ENCODE measurements at regions not wholly inside any gene's neighbourhood (a gene's known extent, or its start where the extent isn't known, plus 50 kb on each side); places are given as distances from the start of the nearest gene placed in this dataset.
"Not testable (repeated sequence)": the region's sequence is repeated elsewhere in the genome, so short reads cannot be mapped to it uniquely, and the experiment has no call there.

DNA sequence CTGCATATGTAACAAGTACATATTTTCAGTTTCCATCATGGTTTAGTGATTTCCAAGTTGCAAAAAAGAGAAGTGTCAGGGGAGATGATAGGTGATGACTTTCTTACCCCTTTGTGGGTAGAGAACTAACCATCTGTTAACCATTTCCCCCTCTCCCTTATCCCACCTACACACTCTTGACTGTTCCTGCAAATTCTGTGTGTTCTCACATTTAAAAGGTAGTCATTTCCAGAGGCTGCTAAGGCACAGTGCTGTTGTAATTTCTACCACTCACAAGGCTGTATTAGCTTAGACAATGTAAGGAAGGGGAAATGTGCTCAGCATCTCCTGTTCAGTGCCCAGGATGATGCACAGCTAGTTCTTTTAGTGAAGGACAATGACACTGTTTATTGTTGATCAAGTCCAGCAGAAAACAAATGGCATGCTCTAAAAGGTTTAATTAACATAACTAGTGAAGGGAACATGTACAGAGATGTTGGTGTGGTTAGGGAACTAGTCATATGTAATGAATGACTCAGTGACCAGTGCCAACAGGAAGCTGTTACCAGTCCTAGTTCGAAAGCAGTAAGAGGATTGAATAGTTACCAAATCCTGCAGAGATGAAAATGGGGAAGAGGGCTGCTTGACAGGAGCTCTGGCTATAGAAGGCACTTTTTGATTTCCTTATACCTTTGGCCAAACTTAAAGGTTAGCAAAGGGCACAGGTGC lies 165.1 kb downstream of the PLK2 start:
- no peak for DNase-seq

DNA sequence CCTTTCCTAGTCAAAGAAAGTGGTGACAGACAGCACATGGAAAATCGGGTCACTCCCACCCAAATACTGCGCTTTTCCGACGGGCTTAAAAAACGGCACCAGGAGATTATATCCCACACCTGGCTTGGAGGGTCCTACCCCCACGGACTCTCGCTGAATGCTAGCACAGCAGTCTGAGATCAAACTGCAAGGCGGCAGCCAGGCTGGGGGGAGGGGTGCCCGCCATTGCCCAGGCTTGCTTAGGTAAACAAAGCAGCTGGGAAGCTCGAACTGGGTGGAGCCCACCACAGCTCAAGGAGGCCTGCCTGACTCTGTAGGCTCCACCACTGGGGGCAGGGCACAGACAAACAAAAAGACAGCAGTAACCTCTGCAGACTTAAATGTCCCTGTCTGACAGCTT lies 171.6 kb downstream of the PLK2 start:
- not testable (repeated sequence) for DNase-seq

DNA sequence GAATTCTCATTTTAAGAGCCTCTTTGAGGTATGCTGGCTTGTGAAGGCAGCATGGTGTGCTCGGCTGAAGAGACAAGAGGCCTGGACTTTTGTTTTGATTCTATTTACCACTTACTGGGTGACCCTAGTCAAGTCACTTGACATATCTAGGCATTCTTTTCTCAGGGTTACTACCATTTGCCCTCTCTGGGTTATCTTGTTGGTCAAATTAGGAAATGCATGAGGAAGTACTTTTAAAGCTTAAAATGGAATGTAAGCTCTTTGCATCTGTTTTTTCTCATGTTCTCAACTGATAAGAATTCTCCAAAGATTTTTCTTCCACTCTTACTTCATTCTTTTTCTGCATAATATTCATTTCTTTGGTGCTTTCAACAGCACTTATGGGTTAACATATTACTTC lies 173.1 kb downstream of the PLK2 start:
- DNase-seq, result no peak

DNA sequence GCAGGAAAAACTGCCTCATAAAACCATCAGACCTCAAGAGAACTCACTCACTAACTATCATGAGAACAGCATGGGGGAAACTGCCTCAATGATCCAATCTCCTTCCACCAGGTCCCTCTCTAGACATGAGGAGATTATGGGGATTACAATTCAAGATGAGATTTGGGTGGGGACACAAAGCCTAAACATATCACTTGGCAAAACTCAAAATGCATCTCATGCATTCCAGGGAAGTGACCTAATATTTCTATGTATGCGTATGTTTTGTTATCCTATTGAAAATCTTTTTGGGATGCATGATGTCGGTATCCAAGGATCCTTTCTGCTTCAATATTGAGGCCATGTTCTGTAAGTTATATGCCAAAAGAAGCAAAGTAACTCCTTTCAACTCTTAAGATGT lies 174.0 kb downstream of the PLK2 start:
- no peak for DNase-seq

DNA sequence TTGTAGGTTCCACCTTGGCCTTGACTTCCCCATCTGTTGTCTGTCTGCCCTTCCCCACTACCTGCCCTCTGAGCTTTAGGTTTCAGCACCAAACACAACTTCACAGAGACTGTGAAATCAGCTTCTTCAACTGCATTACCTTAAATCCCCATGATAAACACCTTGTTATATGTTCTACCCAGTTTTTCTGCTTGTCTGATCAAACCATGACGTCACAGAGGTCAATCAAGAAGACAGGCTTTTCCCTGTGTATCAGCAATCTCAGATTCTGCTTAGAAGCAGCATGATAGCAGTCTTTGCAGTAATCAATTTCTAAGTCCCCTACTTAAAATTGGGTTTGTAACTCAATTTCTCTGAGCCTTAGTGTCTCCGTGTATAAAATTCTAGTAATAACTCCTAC lies 175.0 kb downstream of the PLK2 start:
- DNase-seq, result no peak

DNA sequence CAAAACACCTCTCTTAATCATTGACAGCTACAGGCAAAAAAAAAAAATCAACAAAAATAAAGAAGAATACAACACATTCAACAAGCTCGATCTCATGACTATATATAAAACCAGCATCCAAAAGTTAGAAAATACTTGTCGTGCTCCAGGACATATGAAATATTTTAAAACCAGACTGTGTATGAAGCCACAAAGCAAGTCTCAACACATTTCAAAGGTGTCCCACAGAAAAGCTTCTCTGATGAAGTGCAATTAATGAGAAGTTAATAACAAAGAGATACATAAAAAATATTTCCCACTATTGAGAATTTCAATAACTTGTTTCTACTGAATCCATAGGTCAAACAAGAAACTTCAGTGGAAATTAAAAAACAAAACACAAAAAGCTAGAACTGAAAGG lies 178.7 kb downstream of the PLK2 start:
- no peak for DNase-seq

DNA sequence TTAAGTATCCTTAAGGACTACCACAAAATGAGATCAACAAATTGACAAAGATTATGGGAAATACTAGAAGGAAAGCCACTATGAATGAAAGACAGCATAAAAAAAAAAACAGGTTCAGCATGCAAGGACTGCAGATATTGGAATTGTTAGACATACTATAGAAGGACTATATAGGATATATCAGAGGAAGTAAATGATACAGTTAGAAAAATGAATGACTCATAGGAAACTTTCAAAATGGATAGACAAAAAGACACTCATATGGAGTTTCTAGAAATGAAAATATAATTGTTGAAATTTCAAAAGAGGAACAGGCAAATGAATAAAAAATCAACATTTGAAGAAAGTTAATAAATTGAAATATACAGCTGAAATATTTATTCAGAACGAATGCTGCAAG lies 180.6 kb downstream of the PLK2 start:
- no peak for DNase-seq

DNA sequence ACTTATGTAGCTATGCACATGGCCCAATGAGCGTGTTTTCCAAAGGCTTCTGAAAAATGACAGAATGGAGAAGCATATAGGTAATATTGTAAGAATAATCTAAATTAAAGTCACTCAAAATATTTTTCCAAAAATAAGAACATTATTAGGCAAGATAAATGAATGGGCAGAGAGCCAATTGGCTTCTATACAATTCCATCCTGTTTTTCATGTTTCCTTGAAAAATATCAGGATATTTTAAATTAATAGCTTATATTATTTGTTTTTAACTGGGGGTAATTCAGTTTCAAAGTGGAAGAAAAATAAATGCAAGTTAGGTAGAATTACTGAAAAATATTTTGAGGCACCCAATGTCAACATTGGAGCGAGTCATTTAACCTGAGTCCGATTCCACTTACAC lies 183.5 kb downstream of the PLK2 start:
- no peak for DNase-seq

DNA sequence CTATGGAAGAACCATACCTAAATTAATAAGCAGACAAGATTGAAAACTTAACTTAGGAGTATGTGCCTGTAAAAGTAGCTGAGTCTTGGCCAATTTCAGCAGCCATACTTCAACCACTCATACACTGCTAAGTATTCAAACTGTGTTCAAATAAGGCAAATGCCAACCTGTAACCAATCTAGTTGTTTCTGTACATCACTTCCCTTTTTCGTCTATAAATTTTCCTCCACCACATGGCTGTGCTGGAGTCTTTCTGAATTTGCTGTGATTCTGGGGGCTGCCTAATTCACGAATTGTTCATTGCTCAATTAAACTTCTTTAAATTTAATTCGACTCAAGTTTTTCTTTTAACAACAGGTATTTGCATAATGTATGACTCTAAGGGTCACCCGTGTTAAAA lies 184.4 kb downstream of the PLK2 start:
- DNase-seq, result no peak

- no peak for DNase-seq
These were observed 185.7 kb downstream of the PLK2 start for GRCh38 chr5:58274191-58274590.

DNA sequence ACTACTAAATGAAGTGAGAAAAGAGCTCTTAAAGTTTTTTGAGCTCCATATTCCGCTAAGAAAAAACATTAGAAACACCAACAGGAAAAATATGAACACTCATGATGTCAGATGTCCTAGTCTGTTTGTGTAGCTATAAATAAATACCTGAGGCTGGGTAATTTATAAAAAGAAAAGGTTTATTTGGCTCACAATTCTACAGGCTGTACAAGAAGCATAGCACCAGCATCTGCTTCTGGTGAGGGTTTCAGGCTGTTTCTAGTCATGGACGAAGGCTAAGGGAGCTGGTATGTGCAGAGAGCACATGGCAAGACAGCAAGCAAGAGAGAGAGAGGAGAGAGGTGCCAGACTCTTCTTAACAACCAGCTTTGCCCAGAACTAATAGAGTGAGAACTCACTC lies 186.2 kb downstream of the PLK2 start:
- DNase-seq, result no peak

DNA sequence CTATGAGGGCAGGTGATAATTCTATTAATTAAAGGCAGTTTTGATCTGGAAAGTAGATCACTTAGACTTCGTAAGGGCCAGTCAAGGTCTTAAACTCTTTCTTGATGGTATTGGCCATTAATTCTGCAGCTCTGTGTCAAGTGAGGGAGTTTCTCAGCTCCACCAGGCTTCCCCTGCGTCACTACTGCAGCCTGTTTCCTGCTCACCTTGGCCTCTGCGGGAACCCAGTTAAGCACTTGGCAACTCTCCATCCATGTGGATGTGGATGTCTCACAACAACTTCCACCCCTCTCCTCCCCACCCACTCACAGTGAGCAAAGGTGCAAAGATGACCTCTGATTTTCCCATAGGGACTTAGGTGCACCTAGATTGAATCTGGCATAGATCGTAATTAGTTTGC lies 191.6 kb downstream of the PLK2 start:
- DNase-seq, result no peak

- DNase-seq, result no peak
These were observed 193.5 kb downstream of the PLK2 start for GRCh38 chr5:58266402-58266801.

DNA sequence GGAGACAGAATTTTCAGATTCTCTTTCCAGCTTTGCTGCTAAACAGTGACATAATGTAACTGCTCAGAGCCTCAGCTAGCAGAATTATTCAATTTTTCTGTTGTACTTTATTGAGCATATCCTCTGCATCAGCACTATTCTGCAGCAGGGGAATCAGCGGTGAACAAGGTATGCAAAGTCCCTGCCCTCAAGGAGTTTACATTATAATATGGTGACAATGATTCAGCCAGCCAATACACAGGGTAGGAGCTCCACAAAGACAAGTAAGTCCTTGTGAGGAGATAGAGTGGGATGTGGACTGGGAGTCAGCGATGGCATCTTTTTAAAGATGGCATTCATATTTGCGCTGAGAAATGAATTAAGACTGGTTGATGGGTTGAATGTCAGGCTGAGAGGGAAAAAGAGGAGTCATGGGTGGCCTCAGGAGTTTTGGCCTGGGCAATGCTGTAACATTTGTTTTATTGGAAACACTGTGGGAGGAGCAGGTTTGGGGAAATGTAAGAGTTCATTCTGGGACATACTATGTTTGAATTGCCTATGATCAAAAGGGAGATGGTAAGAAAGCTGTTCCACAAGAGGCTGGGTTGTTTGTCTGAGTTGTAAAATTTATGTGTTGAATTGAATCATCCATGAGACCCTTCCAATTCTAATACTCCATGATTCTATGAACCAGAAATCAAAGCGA lies 194.5 kb downstream of the PLK2 start:
- no peak for DNase-seq

DNA sequence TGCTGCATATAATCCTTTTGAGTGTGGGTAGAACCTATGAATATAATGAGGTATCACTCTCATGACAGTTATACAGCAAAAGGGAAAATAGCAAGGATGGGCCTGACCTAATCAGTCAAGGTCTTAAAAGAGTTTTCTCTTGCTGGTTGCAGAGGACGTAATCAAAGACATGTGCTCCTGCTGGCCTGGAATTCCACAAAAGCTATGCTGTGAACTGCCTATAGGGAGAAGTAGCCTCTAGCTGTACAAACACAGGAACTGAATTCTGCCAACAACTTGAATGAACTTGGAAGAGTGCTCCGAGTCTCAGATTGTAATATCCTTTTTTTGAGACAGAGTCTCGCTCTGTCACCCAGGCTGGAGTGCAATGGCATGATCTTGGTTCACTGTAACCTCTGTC lies 195.6 kb downstream of the PLK2 start:
- DNase-seq, result no peak

GRCh38 chr5:58263296-58263695 lies 196.6 kb downstream of the PLK2 start:
- no peak for DNase-seq

DNA sequence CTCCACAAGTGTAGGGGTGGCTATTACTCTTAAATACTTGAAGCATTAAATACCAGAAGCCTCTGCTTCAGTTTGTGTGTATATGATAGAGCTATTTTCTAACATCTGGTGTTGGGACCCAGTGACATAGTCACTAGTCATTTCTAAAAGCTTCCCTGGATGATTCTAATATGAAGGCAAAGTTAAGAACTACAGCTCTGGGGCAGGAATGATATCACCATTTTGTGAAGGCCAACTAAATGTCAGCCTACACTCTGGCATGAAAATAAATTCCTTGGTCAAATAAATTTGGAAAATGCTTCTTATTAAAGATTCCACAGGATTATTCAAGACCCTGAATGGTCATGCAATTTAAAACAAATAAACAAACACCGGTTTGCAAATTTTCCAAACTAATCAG lies 197.7 kb downstream of the PLK2 start:
- DNase-seq, result no peak

- no peak for DNase-seq
These were observed 198.3 kb downstream of the PLK2 start for GRCh38 chr5:58261605-58262004.

DNA sequence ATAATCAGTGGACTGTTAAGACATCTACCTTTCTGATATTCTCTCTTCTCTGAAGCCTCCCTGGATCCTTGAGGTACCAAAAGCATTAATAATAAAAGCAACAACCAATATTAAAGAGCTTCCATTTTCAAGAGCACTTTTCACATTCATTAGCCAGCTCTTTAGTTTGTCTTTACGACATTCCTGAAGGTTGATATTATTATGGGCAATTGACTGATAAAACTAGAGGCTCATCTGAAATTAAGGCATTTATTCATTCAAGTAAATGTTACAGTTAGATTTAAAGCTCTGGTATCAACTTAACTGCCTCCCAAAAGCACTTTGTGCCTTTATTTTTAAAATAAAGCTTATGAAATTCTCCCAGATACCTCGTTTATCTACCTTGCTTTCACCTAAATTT lies 199.6 kb downstream of the PLK2 start:
- DNase-seq, result no peak

- DNase-seq, result no peak
These were observed 200.2 kb downstream of the PLK2 start for GRCh38 chr5:58259685-58260152.

DNA sequence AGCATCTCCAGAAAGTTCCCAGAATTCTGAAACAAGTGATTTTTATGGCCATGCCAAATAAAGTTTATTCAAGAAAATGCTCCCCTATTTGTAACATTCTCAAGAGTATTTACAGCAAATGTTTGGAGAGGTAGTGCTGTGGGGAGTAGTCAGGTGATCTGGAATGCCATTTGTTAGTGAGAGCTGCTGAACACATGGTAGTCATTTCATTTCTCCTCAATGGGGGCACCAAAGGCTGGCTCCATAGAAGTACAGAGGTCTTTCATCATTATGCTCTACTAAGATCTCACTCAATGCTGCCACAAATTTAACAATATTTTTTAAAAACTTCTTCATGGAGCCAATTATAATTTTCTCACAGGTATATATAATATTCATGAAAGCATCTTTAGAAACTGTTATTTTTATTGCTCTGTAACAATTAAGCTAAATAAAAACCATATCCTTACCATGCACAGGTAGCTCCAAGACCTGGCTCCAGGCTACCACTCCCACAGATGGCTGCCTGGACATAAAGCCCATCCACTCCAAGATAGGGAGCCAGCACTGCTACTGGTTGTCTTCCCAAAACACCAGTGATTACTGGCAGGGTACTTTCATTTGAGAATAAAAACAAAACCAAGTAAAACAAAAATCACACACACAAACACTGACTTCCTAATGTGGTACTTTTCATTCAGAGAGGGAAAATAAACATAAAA lies 200.8 kb downstream of the PLK2 start:
- DNase-seq, result no peak

DNA sequence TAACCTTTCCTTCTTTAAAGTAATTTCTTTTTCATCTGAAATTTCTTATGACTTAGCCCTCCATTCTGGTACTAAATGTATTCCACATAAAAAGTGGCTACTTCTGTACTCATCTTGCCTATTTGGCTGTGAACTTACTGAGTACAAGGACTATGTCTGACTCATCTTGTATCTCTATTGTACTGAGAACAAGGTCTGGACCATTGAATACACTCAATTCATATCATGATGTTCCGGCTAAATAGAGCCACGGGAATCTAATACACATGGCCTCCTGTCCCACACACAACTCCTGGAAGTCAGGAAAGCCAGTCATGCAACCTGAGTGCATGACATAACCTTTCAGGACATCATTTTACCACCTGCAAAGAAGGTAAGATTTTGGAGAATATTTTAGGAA lies 203.9 kb downstream of the PLK2 start:
- DNase-seq, result no peak

GRCh38 chr5:58255386-58255785 lies 204.5 kb downstream of the PLK2 start:
- no peak for DNase-seq

DNA sequence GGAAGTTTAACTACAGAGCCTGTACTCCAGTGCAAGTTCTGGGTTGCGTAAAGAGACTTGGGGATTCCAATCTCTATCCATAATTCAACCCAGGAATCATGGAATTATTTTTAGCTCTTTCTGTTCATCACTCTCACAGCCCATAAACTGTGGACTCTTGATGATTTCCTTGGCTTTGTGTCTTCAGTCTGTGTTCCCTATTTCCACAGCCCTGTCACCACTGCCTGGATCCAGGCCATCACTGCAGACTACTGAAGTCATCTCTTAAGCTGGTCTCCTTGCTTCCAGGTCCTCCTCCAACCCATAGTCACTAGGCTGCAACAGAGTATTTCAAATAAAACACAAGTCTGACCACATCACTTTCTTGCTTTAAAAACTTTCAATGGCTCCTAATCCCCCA lies 211.7 kb downstream of the PLK2 start:
- no peak for DNase-seq
